ACC112 (cell line): ENCODE measurements at regions not wholly inside any gene's neighbourhood (a gene's known extent, or its start where the extent isn't known, plus 50 kb on each side); places are given as distances from the start of the nearest gene placed in this dataset.

ENCODE experiments used
- H2AFZ ChIP-seq: fragments of 200-600 bp; sonication (generic); one replicate; pipeline ENCODE4 v1.6.0; 2017; ENCODE audit warnings: antibody characterized with exemption, low read length; ENCODE audit not compliant: unreplicated experiment
- H3K27ac ChIP-seq: fragments of 200-600 bp; sonication (generic); 2 replicates; pipeline ENCODE4 v1.5.1; 2014; ENCODE audit warnings: low read depth, mild to moderate bottlenecking, antibody characterized with exemption, low read length, moderate library complexity
- H3K27me3 ChIP-seq: fragments of 200-600 bp; sonication (generic); 2 replicates; pipeline ENCODE4 v1.6.1; 2014; ENCODE audit warnings: mild to moderate bottlenecking, antibody characterized with exemption, low read length, moderate library complexity, mixed read lengths; ENCODE audit not compliant: insufficient read depth
- H3K36me3 ChIP-seq: fragments of 200-600 bp; sonication (generic); 2 replicates; pipeline ENCODE4 v1.6.1; 2016; ENCODE audit warnings: mild to moderate bottlenecking, antibody characterized with exemption, low read length, moderate library complexity, mixed read lengths; ENCODE audit not compliant: insufficient read depth
- H3K4me1 ChIP-seq: fragments of 200-600 bp; sonication (generic); one replicate; pipeline ENCODE4 v1.6.1; 2016; ENCODE audit warnings: low read length, mixed read lengths; ENCODE audit not compliant: insufficient read depth, unreplicated experiment, control insufficient read depth
- H3K4me3 ChIP-seq: fragments of 200-600 bp; sonication (generic); 2 replicates; pipeline ENCODE4 v1.5.1; 2014; ENCODE audit warnings: mild to moderate bottlenecking, low read depth, low read length
- H3K79me2 ChIP-seq: fragments of 200-600 bp; sonication (generic); one replicate; pipeline ENCODE4 v1.6.0; 2016; ENCODE audit warnings: low read length; ENCODE audit not compliant: control insufficient read depth, unreplicated experiment, insufficient read depth

GRCh38 chr13:32907211-32907610 lies 109.0 kb upstream of the KL start:
- H3K4me1 ChIP-seq, result peaks cover 15% of the 10 kb centered on the region
- H3K79me2 ChIP-seq, result no peaks in the 10 kb centered on the region
- 0 out of 2 replicates have a peak, but pooled peaks cover 3% of the 10 kb centered on the region for H3K27me3 ChIP-seq
- H3K27ac ChIP-seq, result no peak overlapping the region
- no peak overlapping the region for H3K4me3 ChIP-seq
- no peak overlapping the region for H2AFZ ChIP-seq
- H3K36me3 ChIP-seq, result no peaks in the 10 kb centered on the region

DNA sequence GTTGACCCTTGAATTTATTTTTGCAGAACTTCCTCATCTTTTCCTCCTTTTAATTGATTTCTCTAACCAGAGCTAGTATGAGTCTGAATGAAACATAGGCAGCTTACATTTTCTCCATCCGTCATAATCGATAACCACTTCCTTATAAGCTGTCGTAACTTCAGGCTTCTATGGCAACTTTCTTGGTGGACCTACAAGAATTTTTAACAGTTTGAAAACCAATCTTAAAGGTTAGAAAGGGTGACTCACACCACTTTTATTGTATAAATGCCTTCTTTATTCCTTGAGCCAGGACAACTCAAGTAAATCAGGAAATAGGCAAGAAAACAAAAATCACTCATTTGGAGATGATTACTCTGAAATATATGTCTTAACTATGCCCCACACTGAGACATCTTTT lies 105.7 kb upstream of the KL start:
- no peaks in the 10 kb centered on the region for H3K27me3 ChIP-seq
- H3K79me2 ChIP-seq, result no peaks in the 10 kb centered on the region
- H3K4me3 ChIP-seq, result no peak overlapping the region
- H3K4me1 ChIP-seq, result peaks cover 2% of the 10 kb centered on the region
- H3K36me3 ChIP-seq, result no peaks in the 10 kb centered on the region
- no peak overlapping the region for H3K27ac ChIP-seq
- H2AFZ ChIP-seq, result no peak overlapping the region

GRCh38 chr13:32911506-32911905 lies 104.7 kb upstream of the KL start:
- Histone ChIP-seq H3K36me3 (no peaks in the 10 kb centered on the region), H3K79me2 (no peaks in the 10 kb centered on the region), H3K27me3 (no peaks in the 10 kb centered on the region), H2AFZ (no peak overlapping the region), H3K4me1 (no peaks in the 10 kb centered on the region), H3K4me3 (no peak overlapping the region), H3K27ac (no peak overlapping the region)

DNA sequence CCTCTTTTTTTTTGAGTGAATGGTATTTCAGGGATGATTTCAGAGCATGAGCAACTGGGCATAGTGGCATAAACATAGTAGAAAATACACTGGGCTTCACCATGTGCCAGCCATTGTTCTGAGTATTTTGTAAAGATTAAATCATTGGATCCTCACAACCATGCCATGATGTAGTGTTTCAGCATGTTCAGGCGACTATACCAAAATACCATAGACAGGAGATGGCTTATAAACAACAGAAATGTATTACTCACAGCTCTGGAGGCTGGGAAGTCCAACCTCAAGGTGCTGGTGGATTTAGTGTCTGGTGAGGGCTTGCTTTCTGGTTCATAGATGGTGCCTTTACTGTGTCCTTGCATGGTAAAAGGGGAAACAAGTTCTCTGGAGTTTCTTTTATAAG lies 101.5 kb upstream of the KL start:
- Histone ChIP-seq H3K27ac (no peak overlapping the region), H3K36me3 (no peaks in the 10 kb centered on the region), H2AFZ (no peak overlapping the region), H3K4me1 (peaks cover 6% of the 10 kb centered on the region), H3K79me2 (no peaks in the 10 kb centered on the region), H3K27me3 (no peaks in the 10 kb centered on the region), H3K4me3 (no peak overlapping the region)

DNA sequence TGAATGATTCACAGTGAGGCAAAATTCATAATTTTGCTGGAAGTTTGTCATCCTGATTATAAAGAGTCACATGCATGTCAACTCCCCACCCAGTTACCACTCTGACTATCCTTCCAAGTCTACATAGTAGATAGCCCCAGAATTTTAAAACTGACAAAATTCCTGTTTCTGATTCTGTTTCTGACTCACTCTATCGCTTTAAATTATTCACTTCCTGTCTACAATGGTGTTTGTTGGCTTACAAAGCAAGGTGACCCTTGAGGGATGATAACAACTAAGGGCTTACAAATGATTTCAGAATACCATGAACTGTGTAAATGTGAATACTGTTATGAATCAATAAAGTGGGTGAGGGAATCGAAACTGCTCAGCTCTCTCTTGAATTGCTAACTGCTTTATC lies 98.7 kb upstream of the KL start:
- H3K4me1 ChIP-seq, result peaks cover 6% of the 10 kb centered on the region
- H3K79me2 ChIP-seq, result no peaks in the 10 kb centered on the region
- H3K27me3 ChIP-seq, result no peaks in the 10 kb centered on the region
- no peak overlapping the region for H3K4me3 ChIP-seq
- no peaks in the 10 kb centered on the region for H3K36me3 ChIP-seq
- H3K27ac ChIP-seq, result peak overlapping the region; percentile 52
- no peak overlapping the region for H2AFZ ChIP-seq

GRCh38 chr13:32923725-32924124 lies 92.5 kb upstream of the KL start:
- Histone ChIP-seq H3K27me3 (no peaks in the 10 kb centered on the region), H3K27ac (no peak overlapping the region), H3K79me2 (no peaks in the 10 kb centered on the region), H3K36me3 (no peaks in the 10 kb centered on the region), H3K4me3 (no peak overlapping the region), H3K4me1 (no peaks in the 10 kb centered on the region), H2AFZ (no peak overlapping the region)

DNA sequence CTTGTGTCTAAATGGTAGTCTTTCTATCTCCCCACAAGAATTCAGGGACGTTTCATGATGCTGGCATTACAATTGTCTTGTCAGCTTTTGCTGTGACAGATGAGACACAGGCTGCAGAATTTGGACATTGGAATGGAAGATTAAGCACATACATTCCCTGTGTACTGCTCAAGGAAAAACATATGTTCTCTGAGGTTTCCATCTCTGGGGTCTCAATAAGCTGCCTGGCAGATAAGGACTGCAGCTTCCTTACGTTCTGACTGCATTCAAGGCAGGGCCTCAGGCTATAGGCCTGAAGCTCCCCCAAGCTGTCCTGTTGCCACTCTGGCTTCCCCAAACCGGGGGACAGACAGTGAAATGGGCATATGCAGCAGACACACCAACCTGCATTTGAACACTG lies 91.3 kb upstream of the KL start:
- H3K27me3 ChIP-seq, result no peaks in the 10 kb centered on the region
- H3K27ac ChIP-seq, result no peak overlapping the region

GRCh38 chr13:32925506-32925905 lies 90.7 kb upstream of the KL start:
- Histone ChIP-seq H3K79me2 (no peaks in the 10 kb centered on the region), H3K36me3 (no peaks in the 10 kb centered on the region), H2AFZ (no peak overlapping the region), H3K4me1 (no peaks in the 10 kb centered on the region), H3K27me3 (no peaks in the 10 kb centered on the region), H3K4me3 (no peak overlapping the region), H3K27ac (no peak overlapping the region)

More for the DNA sequence above, 91.3 kb upstream of the KL start:
- H3K4me3 ChIP-seq, result no peak overlapping the region
- no peaks in the 10 kb centered on the region for H3K36me3 ChIP-seq
- no peaks in the 10 kb centered on the region for H3K79me2 ChIP-seq
- no peaks in the 10 kb centered on the region for H3K4me1 ChIP-seq
- no peak overlapping the region for H2AFZ ChIP-seq

DNA sequence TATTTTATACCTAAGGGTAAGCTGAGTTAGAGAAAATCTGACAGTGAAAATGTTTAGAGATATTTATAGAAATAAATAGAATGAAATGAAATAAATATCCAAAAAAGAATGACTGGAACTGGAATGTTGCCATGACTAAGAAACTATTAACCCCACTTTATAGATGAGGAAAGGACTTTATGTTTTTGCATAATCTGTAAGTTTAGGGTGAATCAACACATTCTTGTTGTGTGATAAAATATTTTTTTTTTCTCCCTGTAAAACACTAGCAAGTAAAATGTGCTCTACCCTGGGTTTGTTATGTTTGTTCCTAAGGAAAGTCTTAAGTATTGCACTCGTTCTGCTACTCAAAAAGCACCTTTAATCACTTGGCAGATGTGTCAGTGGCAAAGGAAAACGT lies 83.8 kb upstream of the KL start:
- Histone ChIP-seq H3K27ac (no peak overlapping the region), H3K27me3 (peaks cover 7% of the 10 kb centered on the region), H3K36me3 (no peaks in the 10 kb centered on the region), H3K4me3 (no peak overlapping the region), H3K79me2 (no peaks in the 10 kb centered on the region), H3K4me1 (no peaks in the 10 kb centered on the region), H2AFZ (no peak overlapping the region)

DNA sequence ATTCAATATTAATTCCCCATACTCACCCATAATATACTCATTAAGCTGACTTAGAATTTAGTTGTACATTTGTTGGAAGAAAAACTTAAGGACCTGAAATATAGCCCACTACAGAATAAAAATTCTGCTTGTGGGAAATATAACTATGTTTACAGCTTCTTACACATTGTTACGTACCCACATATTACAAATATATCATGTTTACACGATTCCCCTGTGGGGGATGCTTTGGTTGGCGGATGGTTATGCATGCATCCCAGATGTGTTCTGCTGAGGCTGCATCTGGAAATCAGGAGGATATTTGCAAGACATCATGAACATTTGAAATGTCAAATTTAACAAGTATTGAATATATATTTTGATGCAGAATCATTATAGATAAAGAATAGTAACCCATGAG lies 79.5 kb upstream of the KL start:
- Histone ChIP-seq H3K79me2 (no peaks in the 10 kb centered on the region), H3K27me3 (peaks cover 7% of the 10 kb centered on the region), H3K4me3 (no peak overlapping the region), H3K4me1 (peaks cover 6% of the 10 kb centered on the region), H3K27ac (no peak overlapping the region), H3K36me3 (no peaks in the 10 kb centered on the region), H2AFZ (no peak overlapping the region)

DNA sequence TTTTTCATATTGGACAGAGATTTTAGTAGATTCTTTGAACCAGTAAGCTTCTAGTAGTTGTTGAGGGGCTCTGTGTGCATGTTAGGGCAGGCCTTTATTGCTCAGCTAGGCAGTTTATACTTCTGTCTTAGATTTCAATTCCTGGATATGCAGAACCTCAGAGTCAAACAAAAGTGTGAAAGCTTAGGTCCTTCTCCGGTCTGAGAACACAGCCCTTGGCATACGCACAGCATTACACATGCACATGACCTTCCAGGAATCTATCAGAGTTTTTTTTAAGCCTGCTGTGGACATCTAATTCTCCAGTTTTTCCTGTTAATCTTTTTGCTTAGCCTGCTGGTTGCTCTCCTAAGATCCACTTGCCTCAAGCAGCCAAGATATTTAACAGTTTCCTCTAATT lies 77.9 kb upstream of the KL start:
- Histone ChIP-seq H3K4me3 (no peak overlapping the region), H3K27ac (peak overlapping the region; percentile 1; the same call in 1 of the 2 replicates), H3K79me2 (no peaks in the 10 kb centered on the region), H3K27me3 (peaks cover 7% of the 10 kb centered on the region), H3K36me3 (no peaks in the 10 kb centered on the region), H2AFZ (no peak overlapping the region), H3K4me1 (peaks cover 6% of the 10 kb centered on the region)
